EL (cell line): ENCODE measurements at regions not wholly inside any gene's neighbourhood (a gene's known extent, or its start where the extent isn't known, plus 50 kb on each side); places are given as distances from the start of the nearest gene placed in this dataset.
"Not testable (repeated sequence)": the region's sequence is repeated elsewhere in the genome, so short reads cannot be mapped to it uniquely, and the experiment has no call there.

Source experiments
- DNase-seq: peaks from one replicate; pipeline ENCODE4 v3.0.0-alpha.2; 2016

- DNase-seq: no peak
These were observed 85.0 kb upstream of the AK4 start for GRCh38 chr1:65063025-65063424.

GRCh38 chr1:65064981-65065380 is 83.0 kb upstream of the AK4 start:
- no peak for DNase-seq

- DNase-seq: no peak
These were observed 82.2 kb upstream of the AK4 start for GRCh38 chr1:65065524-65066418.

- DNase-seq: no peak
These were observed 81.6 kb upstream of the AK4 start for GRCh38 chr1:65066419-65066765.

GRCh38 chr1:65066766-65067490 is 81.1 kb upstream of the AK4 start:
- peak; percentile 83 for DNase-seq

- peak; percentile 73 for DNase-seq
These were observed 80.4 kb upstream of the AK4 start for GRCh38 chr1:65067491-65068201.

GRCh38 chr1:65068202-65069010 is 79.6 kb upstream of the AK4 start:
- DNase-seq: peak; percentile 29

- no peak for DNase-seq
These were observed 78.9 kb upstream of the AK4 start for GRCh38 chr1:65069011-65069565.

GRCh38 chr1:65072845-65073244 is 75.2 kb upstream of the AK4 start:
- DNase-seq: no peak

- peak; percentile 62 for DNase-seq
These were observed 72.7 kb upstream of the AK4 start for GRCh38 chr1:65075123-65075976.

GRCh38 chr1:65077369-65077768 is 70.6 kb upstream of the AK4 start:
- no peak for DNase-seq

GRCh38 chr1:65079941-65080340 is 68.1 kb upstream of the AK4 start:
- DNase-seq: peak; percentile 30

- no peak for DNase-seq
These were observed 65.5 kb upstream of the AK4 start for GRCh38 chr1:65082346-65083040.

GRCh38 chr1:65083263-65083896 is 64.6 kb upstream of the AK4 start:
- DNase-seq: peak; percentile 31

- DNase-seq: no peak
These were observed 63.9 kb upstream of the AK4 start for GRCh38 chr1:65084066-65084465.

- DNase-seq: not testable (repeated sequence)
These were observed 60.5 kb upstream of the AK4 start for GRCh38 chr1:65087519-65087918.

- peak; percentile 12 for DNase-seq
These were observed 57.6 kb upstream of the AK4 start for GRCh38 chr1:65090406-65090805.

- DNase-seq: no peak
These were observed 55.3 kb upstream of the AK4 start for GRCh38 chr1:65092691-65093090.

- DNase-seq: no peak
These were observed 50.9 kb upstream of the AK4 start for GRCh38 chr1:65097076-65097475.
